Right lobe of liver (tissue), 4 donors: ENCODE measurements at regions not wholly inside any gene's neighbourhood (a gene's known extent, or its start where the extent isn't known, plus 50 kb on each side); places are given as distances from the start of the nearest gene placed in this dataset.

Experiments
- POLR2A ChIP-seq: fragments of 450-650 bp; IDR thresholded peaks from one replicate; pipeline ENCODE4 v1.6.1; 2017; ENCODE audit warnings: antibody characterized with exemption, mild to moderate bottlenecking
- TF ChIP-seq, protein P1 (sequence below), 4 donors: fragments of 200-600 bp in 3 of 4; fragments of 450-650 bp in 1 of 4; IDR thresholded peaks; one replicate each; pipeline versions ENCODE4 v1.5.1 to v1.8.0; 2016 to 2022; ENCODE audit warnings: antibody characterized with exemption in 4 of 4, mild to moderate bottlenecking in 2 of 4
- donor health status: DM: no; HTN: no; CAD: no.
- donor health status: DM: no; HTN: no; CAD: no.
- donor health status: DM: no; HTN: yes; CAD: no.

DNA sequence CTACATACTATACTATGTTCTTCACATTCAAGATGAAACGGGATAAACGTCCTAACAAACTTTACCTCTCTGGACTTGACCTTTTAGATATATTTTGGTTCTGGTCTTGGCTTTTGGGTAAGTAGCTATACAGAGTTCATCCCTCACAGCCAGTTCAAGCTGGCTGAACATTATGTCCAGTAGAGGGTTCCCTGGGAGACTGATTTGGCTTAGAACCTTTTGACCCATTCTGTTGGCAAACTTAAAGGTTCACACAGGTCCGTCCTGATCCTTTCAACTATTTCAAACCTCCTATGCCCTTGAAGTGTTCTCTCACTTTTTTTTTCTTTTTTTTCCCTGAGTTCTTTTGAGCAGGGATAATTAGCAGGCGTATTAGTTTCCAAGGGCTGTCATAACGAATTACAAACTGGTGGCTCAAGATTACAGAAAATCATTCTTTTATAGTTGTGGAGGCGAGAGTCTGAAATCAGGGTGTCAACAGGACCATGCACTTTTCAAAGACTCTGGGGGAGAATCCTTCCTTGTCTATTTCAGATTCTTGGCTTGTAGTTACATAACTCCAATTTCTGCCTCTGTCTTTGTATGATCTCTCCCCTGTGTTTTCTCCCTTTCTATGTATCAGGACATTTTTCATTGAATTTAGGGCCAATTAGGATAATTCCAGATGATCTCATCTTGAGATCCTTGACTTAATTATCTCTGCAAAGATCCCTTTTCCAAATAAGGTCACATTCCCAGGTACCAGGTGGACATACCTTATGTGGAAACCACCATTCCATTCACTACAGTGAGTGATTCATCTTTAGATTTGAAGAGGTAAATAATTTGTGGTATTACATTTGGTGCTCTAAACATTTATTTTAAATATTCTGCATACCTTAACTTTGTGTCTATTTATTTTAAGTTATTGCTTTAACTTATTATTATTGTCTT lies 257.4 kb upstream of the USP25 start:
- no peak for TF ChIP-seq POLR2A
- TF ChIP-seq, protein P1, sequence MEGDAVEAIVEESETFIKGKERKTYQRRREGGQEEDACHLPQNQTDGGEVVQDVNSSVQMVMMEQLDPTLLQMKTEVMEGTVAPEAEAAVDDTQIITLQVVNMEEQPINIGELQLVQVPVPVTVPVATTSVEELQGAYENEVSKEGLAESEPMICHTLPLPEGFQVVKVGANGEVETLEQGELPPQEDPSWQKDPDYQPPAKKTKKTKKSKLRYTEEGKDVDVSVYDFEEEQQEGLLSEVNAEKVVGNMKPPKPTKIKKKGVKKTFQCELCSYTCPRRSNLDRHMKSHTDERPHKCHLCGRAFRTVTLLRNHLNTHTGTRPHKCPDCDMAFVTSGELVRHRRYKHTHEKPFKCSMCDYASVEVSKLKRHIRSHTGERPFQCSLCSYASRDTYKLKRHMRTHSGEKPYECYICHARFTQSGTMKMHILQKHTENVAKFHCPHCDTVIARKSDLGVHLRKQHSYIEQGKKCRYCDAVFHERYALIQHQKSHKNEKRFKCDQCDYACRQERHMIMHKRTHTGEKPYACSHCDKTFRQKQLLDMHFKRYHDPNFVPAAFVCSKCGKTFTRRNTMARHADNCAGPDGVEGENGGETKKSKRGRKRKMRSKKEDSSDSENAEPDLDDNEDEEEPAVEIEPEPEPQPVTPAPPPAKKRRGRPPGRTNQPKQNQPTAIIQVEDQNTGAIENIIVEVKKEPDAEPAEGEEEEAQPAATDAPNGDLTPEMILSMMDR (IDR thresholded peaks at IDR 0.05) = peak in 1 of 4 donors; percentile 9
